Activated B cell treated with CpG ODN at 0.5 μM for 24 hours (primary cell): ENCODE measurements at regions not wholly inside any gene's neighbourhood (a gene's known extent, or its start where the extent isn't known, plus 50 kb on each side); places are given as distances from the start of the nearest gene placed in this dataset.

Experiments
- ATAC-seq: fragments of 200-7000 bp; cut with Tn5 transposase; one replicate; pipeline ENCODE4 v1.10.0; 2021; ENCODE audit warnings: low read depth, mild to moderate bottlenecking, moderate library complexity
- CTCF ChIA-PET: fragments of 350-600 bp; sonication (Branson Sonifier 250); formaldehyde crosslinking; loops from one replicate; lab custom pipeline; 2021; ENCODE audit warnings: antibody characterized with exemption; lab: Charles Lee
- POLR2A ChIA-PET: fragments of 350-600 bp; sonication (Branson Sonifier 250); formaldehyde crosslinking; loops from one replicate; lab custom pipeline; 2021; ENCODE audit warnings: antibody characterized with exemption; lab: Charles Lee
- DNase-seq: peaks from one replicate; pipeline ENCODE4 v3.0.0; 2022
- H3K27ac Mint-ChIP-seq: one replicate; pipeline ENCODE4 v1.8.0; 2020; ENCODE audit warnings: mixed read lengths
- H3K27me3 Mint-ChIP-seq: one replicate; pipeline ENCODE4 v1.8.0; 2021; ENCODE audit warnings: mixed read lengths
- H3K36me3 Mint-ChIP-seq: one replicate; pipeline ENCODE4 v1.8.0; 2021; ENCODE audit warnings: low read depth, mixed read lengths
- H3K4me1 Mint-ChIP-seq: one replicate; pipeline ENCODE4 v1.8.0; 2021; ENCODE audit warnings: mixed read lengths
- H3K4me3 Mint-ChIP-seq: one replicate; pipeline ENCODE4 v1.8.0; 2020; ENCODE audit warnings: mild to moderate bottlenecking, mixed read lengths
- H3K9me3 Mint-ChIP-seq: one replicate; pipeline ENCODE4 v1.8.0; 2020; ENCODE audit warnings: mixed read lengths
- CTCF ChIP-seq: fragments of 200-600 bp; IDR thresholded peaks from one replicate; pipeline ENCODE4 v1.8.0; 2022; ENCODE audit warnings: antibody characterized with exemption, mild to moderate bottlenecking
- intact Hi-C: fragments of 100-400 bp; cut with micrococcal nuclease; formaldehyde crosslinking; loops from one replicate; pipeline ENCODE4 v1.15.1; 2024

- Mint-ChIP-seq H3K4me3 (no peak overlapping the region), H3K4me1 (no peaks in the 10 kb centered on the region), H3K36me3 (no peaks in the 10 kb centered on the region), H3K9me3 (no peaks in the 10 kb centered on the region), H3K27ac (no peak overlapping the region), H3K27me3 (no peaks in the 10 kb centered on the region)
- POLR2A ChIA-PET = no interaction called here
- CTCF ChIA-PET = no interaction called here
- TF ChIP-seq CTCF = no peak
- intact Hi-C loops = no loop called here
- DNase-seq = no peak
- no peak for ATAC-seq
These were observed 88.6 kb upstream of the DCN start for GRCh38 chr12:91271185-91271584.

- Mint-ChIP-seq H3K27me3 (no peaks in the 10 kb centered on the region), H3K9me3 (no peaks in the 10 kb centered on the region), H3K4me1 (no peaks in the 10 kb centered on the region), H3K27ac (no peak overlapping the region), H3K4me3 (no peak overlapping the region), H3K36me3 (no peaks in the 10 kb centered on the region)
- TF ChIP-seq CTCF = no peak
- no peak for ATAC-seq
- CTCF ChIA-PET = no interaction called here
- DNase-seq = no peak
- intact Hi-C loops = no loop called here
- POLR2A ChIA-PET = no interaction called here
These were observed 84.4 kb upstream of the DCN start for GRCh38 chr12:91267039-91267438.

GRCh38 chr12:91264178-91264577 is 81.6 kb upstream of the DCN start:
- intact Hi-C loops = no loop called here
- ATAC-seq (no peak), DNase-seq (no peak)
- Mint-ChIP-seq H3K36me3 (no peaks in the 10 kb centered on the region), H3K27me3 (no peaks in the 10 kb centered on the region), H3K4me1 (no peaks in the 10 kb centered on the region), H3K27ac (no peak overlapping the region), H3K4me3 (no peak overlapping the region), H3K9me3 (peaks cover 6% of the 10 kb centered on the region)
- no peak for TF ChIP-seq CTCF
- ChIA-PET POLR2A (no interaction called here), CTCF (no interaction called here)

- Mint-ChIP-seq H3K36me3 (no peaks in the 10 kb centered on the region), H3K4me3 (no peak overlapping the region), H3K27me3 (no peaks in the 10 kb centered on the region), H3K4me1 (no peaks in the 10 kb centered on the region), H3K9me3 (peaks cover 6% of the 10 kb centered on the region), H3K27ac (no peak overlapping the region)
- intact Hi-C loops = no loop called here
- ATAC-seq (no peak), DNase-seq (no peak)
- ChIA-PET POLR2A (no interaction called here), CTCF (no interaction called here)
- TF ChIP-seq CTCF = no peak
These were observed 79.4 kb upstream of the DCN start for GRCh38 chr12:91261820-91262676.

- Mint-ChIP-seq H3K9me3 (peaks cover 6% of the 10 kb centered on the region), H3K4me1 (no peaks in the 10 kb centered on the region), H3K4me3 (no peak overlapping the region), H3K36me3 (no peaks in the 10 kb centered on the region), H3K27me3 (no peaks in the 10 kb centered on the region), H3K27ac (no peak overlapping the region)
- DNase-seq (no peak), ATAC-seq (no peak)
- ChIA-PET CTCF (no interaction called here), POLR2A (no interaction called here)
- no peak for TF ChIP-seq CTCF
- intact Hi-C loops = no loop called here
These were observed 73.8 kb upstream of the DCN start for GRCh38 chr12:91256411-91256810.
